Stimulated activated memory B cell treated with anti-CD40 and anti-IgM and Interleukin-4, amounts not matched to agents 10 μg/mL and 1 μg/mL and 100 μg/mL, for 72 hours (primary cell): ENCODE measurements at regions not wholly inside any gene's neighbourhood (a gene's known extent, or its start where the extent isn't known, plus 50 kb on each side); places are given as distances from the start of the nearest gene placed in this dataset.

Experiments
- ATAC-seq: fragments of 150-1000 bp; cut with Tn5 transposase; 2 replicates; pipeline ENCODE4 v1.10.0; 2021
- H3K27ac Mint-ChIP-seq: one replicate; pipeline ENCODE4 v1.8.0; 2022; ENCODE audit warnings: mild to moderate bottlenecking, mixed read lengths
- H3K27me3 Mint-ChIP-seq: one replicate; pipeline ENCODE4 v1.8.0; 2022; ENCODE audit warnings: mixed read lengths
- H3K36me3 Mint-ChIP-seq: one replicate; pipeline ENCODE4 v1.8.0; 2022; ENCODE audit warnings: mixed read lengths
- H3K4me1 Mint-ChIP-seq: one replicate; pipeline ENCODE4 v1.8.0; 2022; ENCODE audit warnings: mixed read lengths
- H3K4me3 Mint-ChIP-seq: one replicate; pipeline ENCODE4 v1.8.0; 2022; ENCODE audit warnings: mild to moderate bottlenecking, moderate library complexity, mixed read lengths
- H3K9me3 Mint-ChIP-seq: one replicate; pipeline ENCODE4 v1.8.0; 2022; ENCODE audit warnings: mixed read lengths

DNA sequence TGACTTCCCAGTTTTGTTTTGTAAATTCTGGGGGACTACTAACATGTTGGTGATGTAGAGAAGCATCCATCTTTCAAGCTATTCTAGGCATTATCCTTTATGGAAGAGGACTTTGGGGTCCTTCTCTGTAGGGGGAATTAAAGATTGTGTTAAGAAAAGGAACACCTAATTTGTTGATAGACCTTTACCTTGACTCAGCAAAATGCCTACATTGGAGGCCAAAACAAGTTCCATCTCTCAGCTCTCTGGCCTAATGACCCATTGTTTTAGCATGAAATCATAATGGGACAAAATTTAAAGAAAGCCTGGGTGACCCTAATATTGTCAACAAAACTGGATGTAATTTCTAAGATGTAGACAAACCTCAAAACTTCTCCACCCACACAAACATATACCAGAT lies 465.3 kb upstream of the SOX9 start:
- Mint-ChIP-seq H3K27ac (no peak overlapping the region), H3K4me3 (no peak overlapping the region), H3K9me3 (peaks cover 9% of the 10 kb centered on the region), H3K4me1 (no peaks in the 10 kb centered on the region), H3K36me3 (no peaks in the 10 kb centered on the region), H3K27me3 (no peaks in the 10 kb centered on the region)
- ATAC-seq: no peak

DNA sequence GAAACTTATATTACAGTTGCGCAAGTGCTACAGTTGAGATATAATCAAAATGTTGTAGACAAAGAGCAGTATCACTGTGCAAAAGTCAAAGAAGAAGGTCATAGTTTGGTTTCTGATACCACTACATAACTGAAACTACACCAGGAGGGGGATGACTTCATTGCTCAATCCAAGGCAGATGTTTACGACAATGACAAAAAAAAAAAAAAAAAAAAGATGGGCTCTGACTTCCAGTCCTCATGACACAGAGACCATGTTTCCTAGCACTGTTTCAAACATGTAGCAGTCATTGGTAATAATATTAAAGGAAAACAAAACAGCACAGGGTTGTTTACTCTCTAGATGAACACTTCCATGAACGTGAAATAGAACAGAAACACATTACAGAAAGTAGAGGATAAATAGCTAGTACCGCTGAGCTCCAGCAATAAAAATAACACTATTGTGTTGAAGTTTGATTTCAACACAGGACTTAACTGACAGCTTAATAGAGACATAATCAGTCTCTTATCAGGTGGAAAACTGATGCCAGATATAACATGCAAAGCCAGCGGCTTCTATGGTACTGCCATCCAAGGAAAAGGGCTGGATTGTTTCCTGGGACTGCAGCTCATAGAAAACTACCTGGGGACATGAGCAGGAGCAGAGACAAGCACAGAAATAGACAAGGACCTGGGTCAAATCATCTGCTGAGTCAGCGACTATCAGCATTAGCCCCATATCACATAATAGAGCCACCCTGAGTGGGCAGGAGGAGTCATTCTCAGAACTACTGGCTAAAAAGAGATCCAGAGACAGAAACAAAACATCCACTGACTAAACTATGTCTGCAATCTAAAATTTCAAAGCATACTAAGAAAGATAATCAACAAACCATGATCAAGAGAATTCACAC lies 463.6 kb upstream of the SOX9 start:
- ATAC-seq: no peak
- Mint-ChIP-seq H3K36me3 (no peaks in the 10 kb centered on the region), H3K4me1 (no peaks in the 10 kb centered on the region), H3K27ac (no peak overlapping the region), H3K27me3 (no peaks in the 10 kb centered on the region), H3K9me3 (peaks cover 7% of the 10 kb centered on the region), H3K4me3 (no peak overlapping the region)

DNA sequence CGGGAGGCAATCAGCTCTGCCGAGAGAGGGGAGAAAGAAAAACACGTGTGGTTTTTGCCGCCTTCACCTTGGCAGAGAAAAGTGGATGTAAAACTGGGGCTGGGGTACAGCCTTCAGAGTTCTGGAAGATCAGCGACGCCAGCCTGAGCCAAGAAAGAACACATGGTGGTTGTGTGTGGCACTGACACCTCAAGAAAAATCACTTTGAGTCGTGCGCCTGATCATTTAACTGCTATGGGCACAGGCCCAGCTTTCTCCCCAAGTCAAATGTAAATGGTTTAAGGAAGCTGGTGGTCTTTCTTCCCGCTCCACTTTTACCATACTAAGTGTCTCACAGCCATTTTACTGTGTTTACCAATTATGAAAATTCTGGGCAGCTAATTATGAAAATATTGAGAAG lies 461.8 kb upstream of the SOX9 start:
- H3K9me3 Mint-ChIP-seq: peaks cover 6% of the 10 kb centered on the region
- no peak overlapping the region for H3K4me3 Mint-ChIP-seq
- no peaks in the 10 kb centered on the region for H3K27me3 Mint-ChIP-seq
- H3K36me3 Mint-ChIP-seq: no peaks in the 10 kb centered on the region
- no peak for ATAC-seq
- no peak overlapping the region for H3K27ac Mint-ChIP-seq
- no peaks in the 10 kb centered on the region for H3K4me1 Mint-ChIP-seq

DNA sequence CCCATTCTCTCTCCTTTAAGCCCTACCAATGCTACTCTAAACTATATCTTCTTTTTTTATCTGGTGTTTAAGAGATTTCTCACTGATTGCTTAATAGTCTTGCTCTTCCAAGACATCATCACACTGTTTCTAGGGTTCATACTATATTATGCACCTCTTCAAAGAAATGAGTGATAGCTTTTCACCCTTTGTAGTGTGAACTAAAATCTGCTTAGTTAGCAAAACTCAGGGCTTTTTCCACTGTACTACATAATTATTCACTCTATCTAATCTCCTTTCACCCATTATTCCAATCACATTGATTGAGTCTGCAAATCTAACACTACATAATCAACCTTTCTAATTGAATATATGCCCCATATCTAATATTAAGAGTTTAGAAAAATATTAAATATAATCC lies 456.0 kb upstream of the SOX9 start:
- H3K36me3 Mint-ChIP-seq: no peaks in the 10 kb centered on the region
- H3K4me3 Mint-ChIP-seq: no peak overlapping the region
- no peak overlapping the region for H3K27ac Mint-ChIP-seq
- no peaks in the 10 kb centered on the region for H3K27me3 Mint-ChIP-seq
- H3K4me1 Mint-ChIP-seq: no peaks in the 10 kb centered on the region
- H3K9me3 Mint-ChIP-seq: peaks cover 11% of the 10 kb centered on the region
- ATAC-seq: no peak

DNA sequence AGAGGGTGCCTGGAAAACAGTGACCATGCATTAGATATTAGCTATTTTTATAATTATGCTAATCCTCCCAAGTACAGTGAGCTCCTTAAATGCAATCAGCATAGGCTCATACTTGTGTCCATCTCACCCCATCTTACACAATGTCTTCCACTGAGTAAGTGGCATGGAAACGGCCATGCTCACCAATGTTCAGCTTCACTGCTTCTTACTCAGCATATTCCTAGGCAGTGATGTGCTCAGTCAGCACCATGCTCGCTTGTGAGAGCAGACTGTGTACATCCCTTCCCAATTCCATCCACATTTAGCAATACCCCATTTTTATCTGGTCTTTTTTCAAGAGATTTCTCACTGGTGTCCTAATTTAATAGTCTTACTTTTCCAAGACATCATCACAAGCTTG lies 454.8 kb upstream of the SOX9 start:
- Mint-ChIP-seq H3K4me1 (no peaks in the 10 kb centered on the region), H3K9me3 (peaks cover 11% of the 10 kb centered on the region), H3K36me3 (no peaks in the 10 kb centered on the region), H3K4me3 (no peak overlapping the region), H3K27ac (no peak overlapping the region), H3K27me3 (no peaks in the 10 kb centered on the region)
- no peak for ATAC-seq

DNA sequence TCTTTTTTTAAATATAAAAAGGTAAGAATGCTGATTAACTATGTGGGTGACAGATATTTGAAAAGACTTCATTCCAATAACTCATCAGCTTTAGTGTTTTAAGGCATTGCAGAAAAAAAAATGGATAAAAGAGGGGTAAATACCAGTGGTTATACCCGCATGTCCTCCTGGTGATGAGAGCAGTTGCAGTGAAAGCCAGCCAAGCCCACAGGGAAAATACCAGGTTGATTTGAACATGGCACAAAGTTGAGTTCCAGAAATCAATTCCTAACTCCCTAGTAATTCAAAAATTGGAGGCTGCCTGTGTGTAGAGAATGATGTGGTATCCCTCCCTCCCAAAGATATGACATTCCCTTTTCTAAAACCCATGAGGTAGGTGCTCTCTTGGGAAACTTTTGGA lies 453.2 kb upstream of the SOX9 start:
- Mint-ChIP-seq H3K36me3 (no peaks in the 10 kb centered on the region), H3K27me3 (no peaks in the 10 kb centered on the region), H3K4me3 (no peak overlapping the region)

DNA sequence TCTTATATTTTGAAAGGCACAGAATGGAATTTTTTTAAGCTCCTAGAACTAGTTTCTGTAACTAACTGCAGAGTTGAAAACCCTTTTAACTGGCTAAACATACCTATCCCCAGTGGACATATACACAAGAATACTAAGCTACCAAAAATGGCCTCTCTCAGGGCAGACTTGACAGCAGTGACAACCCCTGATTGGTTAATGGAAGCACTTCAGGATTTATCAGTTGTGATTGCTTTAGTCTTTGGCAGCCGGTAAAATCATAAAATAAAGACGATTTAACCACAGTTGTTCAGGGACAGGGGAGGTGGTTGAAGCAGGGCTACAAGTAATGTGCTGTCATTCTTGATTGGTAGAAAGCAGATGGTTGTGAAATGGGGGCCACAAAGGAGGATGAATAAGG lies 452.0 kb upstream of the SOX9 start:
- Mint-ChIP-seq H3K36me3 (no peaks in the 10 kb centered on the region), H3K4me3 (no peak overlapping the region)

More for the DNA sequence above, 453.2 kb upstream of the SOX9 start:
- no peak overlapping the region for H3K27ac Mint-ChIP-seq
- no peaks in the 10 kb centered on the region for H3K4me1 Mint-ChIP-seq
- H3K9me3 Mint-ChIP-seq: peaks cover 11% of the 10 kb centered on the region
- ATAC-seq: no peak

DNA sequence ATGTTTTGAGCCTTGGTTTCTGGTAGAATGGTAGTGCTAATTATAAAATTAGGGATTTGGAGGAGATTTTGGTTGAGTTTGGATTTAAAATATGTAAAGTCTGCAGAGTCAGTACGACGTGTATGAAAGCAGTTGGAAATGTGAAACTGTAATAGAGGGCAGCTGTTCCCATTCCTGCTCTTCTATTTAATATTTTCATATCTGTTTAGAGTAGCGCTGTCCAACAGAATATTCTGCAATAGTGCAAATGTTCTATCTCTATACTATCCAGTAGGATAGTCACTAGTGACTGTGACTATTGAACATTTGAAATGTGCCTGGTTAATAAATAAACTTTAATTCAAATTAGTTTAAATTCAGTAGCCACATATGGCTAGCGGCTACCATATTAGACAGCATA lies 443.4 kb upstream of the SOX9 start:
- no peaks in the 10 kb centered on the region for H3K4me1 Mint-ChIP-seq
- H3K27ac Mint-ChIP-seq: no peak overlapping the region
- H3K4me3 Mint-ChIP-seq: no peak overlapping the region
- H3K36me3 Mint-ChIP-seq: no peaks in the 10 kb centered on the region
- no peak for ATAC-seq
- peaks cover 3% of the 10 kb centered on the region for H3K9me3 Mint-ChIP-seq
- H3K27me3 Mint-ChIP-seq: no peaks in the 10 kb centered on the region

More for the DNA sequence above, 452.0 kb upstream of the SOX9 start:
- H3K27ac Mint-ChIP-seq: no peak overlapping the region
- ATAC-seq: no peak
- H3K4me1 Mint-ChIP-seq: no peaks in the 10 kb centered on the region
- peaks cover 11% of the 10 kb centered on the region for H3K9me3 Mint-ChIP-seq
- no peaks in the 10 kb centered on the region for H3K27me3 Mint-ChIP-seq

DNA sequence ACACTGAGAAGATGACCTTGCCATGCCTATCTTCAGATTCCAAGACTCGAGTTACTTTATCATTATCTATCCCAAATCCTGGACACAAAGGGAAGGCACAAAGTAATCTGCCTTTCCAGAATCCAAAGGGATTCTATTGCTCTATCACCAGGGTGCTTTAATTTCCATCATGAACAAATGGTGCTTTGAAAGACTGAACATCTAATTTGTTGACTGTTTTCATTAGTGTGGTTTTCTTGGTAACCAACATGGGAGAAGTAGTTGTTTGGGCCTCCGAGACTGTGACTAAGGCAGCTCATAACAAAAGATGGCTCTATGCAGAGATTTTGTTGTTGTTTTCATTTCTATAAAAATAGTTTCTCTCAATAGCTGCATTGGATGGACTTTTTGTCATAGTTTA lies 441.0 kb upstream of the SOX9 start:
- H3K36me3 Mint-ChIP-seq: no peaks in the 10 kb centered on the region
- H3K9me3 Mint-ChIP-seq: peaks cover 6% of the 10 kb centered on the region
- H3K27ac Mint-ChIP-seq: no peak overlapping the region
- H3K4me1 Mint-ChIP-seq: no peaks in the 10 kb centered on the region
- no peak for ATAC-seq
- H3K27me3 Mint-ChIP-seq: no peaks in the 10 kb centered on the region
- H3K4me3 Mint-ChIP-seq: no peak overlapping the region

DNA sequence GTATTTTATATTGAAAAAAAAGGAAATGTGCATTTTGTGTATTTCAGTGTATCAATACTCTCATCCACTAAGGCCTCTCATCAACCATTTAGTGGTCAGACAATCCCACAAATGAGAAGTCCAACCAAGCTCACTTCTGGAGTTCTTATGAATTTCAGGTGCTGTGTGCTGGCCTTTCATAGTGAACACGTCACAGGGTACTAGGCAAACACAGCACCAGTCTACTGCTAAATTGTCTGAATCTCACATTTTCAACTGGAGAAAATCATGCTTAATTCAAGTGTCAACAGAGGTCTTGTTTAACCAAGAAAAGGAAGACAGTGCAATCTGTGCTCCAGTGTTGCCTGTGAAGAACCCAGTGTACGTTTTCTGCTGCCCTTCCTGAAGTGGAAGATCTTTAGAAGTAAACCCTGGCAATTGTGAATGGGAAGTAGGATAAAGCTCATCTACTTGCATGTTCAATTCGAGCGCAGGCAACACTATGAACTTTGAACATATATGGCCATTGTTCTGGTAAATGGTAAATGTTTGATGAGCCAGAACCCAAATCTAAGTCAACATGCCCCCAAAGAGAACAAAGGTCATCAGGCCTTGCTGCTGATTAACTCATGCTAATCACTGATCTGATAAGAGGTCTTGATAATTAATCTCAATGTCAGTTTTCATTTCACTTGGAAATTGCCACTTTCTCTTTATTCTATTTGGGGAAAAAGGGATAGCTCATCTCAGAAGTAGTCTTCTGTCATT lies 439.2 kb upstream of the SOX9 start:
- no peaks in the 10 kb centered on the region for H3K4me1 Mint-ChIP-seq
- ATAC-seq: no peak
- H3K27me3 Mint-ChIP-seq: no peaks in the 10 kb centered on the region
- H3K9me3 Mint-ChIP-seq: peaks cover 6% of the 10 kb centered on the region
- no peaks in the 10 kb centered on the region for H3K36me3 Mint-ChIP-seq
- H3K4me3 Mint-ChIP-seq: no peak overlapping the region
- H3K27ac Mint-ChIP-seq: no peak overlapping the region

DNA sequence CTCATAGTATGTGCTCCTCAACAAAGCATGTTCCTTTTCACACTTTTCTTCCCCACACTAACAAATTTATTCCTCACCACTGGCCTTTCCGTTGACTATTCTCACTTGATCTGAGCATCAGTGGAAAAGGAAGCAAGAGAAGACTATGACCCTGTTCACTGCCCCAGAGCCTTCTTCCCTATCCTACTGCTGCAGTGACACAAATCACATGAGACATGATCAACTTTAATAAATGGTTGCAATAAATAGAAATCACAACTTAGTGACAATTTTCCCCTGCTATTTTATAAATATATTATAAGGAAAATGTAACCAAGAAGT lies 438.7 kb upstream of the SOX9 start:
- Mint-ChIP-seq H3K36me3 (no peaks in the 10 kb centered on the region), H3K4me1 (no peaks in the 10 kb centered on the region), H3K9me3 (peaks cover 6% of the 10 kb centered on the region), H3K4me3 (no peak overlapping the region), H3K27me3 (no peaks in the 10 kb centered on the region), H3K27ac (no peak overlapping the region)
- ATAC-seq: no peak

DNA sequence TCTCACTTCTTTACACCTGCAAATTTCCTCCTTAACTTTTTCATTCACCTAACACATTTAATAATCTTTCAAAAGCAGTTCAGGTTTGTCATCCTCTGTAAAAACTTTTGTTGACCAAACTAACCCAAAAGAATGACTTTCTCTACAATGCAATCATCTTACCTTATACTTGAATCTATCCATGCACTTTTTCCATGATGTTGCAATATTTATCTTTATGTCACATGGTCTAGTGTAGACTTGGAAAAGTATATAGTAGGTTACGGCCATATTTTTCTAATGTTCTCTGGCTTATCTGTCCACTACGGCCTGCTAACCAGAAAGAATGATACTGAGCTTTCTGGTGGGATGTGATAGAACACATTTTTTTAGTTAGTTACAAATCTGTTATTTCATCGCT lies 431.0 kb upstream of the SOX9 start:
- Mint-ChIP-seq H3K9me3 (peaks cover 9% of the 10 kb centered on the region), H3K4me1 (no peaks in the 10 kb centered on the region), H3K36me3 (no peaks in the 10 kb centered on the region), H3K27ac (no peak overlapping the region), H3K27me3 (no peaks in the 10 kb centered on the region), H3K4me3 (no peak overlapping the region)
- ATAC-seq: no peak

DNA sequence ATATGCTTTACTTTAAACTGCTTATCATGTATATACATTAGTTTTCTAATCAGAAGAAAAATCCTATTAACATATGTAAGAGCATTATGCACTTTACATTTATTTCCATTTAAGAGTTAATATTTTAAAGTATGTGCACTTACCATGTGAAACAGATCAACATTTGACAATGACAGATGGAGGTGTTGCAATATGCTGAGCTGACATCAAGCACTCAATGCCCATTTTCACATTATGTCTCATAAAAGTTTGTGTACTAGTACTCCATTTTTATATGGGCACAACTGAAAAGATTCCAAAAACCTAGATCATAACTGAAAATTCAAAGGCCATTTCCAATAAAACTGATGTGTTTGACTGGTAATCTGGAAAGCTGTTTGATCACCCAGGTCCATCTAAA lies 420.9 kb upstream of the SOX9 start:
- peaks cover 4% of the 10 kb centered on the region for H3K9me3 Mint-ChIP-seq
- H3K4me1 Mint-ChIP-seq: no peaks in the 10 kb centered on the region
- H3K4me3 Mint-ChIP-seq: no peak overlapping the region
- ATAC-seq: no peak
- H3K36me3 Mint-ChIP-seq: no peaks in the 10 kb centered on the region
- H3K27ac Mint-ChIP-seq: no peak overlapping the region
- H3K27me3 Mint-ChIP-seq: no peaks in the 10 kb centered on the region

DNA sequence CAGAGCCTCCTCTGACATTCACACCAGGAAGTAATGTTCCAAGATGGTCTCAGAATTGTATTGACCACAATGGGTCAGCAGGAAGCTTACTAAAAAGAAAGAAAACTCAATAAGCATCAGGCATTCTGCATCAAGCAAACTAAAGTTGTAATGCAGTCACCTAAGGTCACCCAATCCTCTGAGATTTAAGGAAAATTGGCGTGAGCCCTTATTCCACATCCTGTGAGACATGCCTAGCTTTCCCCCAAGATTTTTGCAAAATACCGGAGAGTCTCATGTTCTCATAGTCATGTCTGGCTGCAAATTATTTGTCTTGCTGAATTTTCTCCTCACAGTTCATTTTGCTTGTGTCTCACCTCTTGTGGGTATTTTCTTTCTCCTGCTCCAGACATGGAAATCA lies 417.1 kb upstream of the SOX9 start:
- Mint-ChIP-seq H3K36me3 (no peaks in the 10 kb centered on the region), H3K27ac (no peak overlapping the region), H3K27me3 (no peaks in the 10 kb centered on the region), H3K9me3 (no peaks in the 10 kb centered on the region), H3K4me3 (no peak overlapping the region), H3K4me1 (no peaks in the 10 kb centered on the region)
- ATAC-seq: no peak

DNA sequence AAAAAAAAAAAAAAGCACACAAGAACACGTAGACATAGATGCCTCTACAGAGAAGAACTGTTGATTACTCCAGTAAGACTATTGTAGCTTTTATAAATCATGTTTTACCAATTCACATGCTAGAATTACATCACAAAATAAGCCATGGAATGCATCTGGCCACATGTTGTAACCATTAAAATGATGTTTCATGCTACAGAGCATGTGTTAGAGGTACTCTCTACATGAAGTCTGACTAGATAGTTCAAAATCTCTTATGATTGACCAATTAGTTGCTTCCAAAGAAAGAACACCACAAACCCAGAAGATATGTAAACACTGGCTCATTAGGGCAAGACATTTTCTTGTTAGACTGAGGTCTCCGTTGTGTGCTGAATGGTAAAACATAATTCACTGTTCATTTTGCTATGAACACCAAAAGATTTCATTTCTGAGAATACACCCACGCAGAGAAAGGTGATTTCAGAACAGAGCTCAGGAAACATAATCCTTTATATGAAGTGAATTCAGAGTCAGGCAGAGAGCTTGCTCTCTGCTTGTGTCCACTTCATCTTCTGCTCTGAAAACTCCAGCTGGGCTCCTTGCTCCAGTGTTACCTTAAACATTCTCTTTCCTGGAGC lies 411.4 kb upstream of the SOX9 start:
- Mint-ChIP-seq H3K36me3 (no peaks in the 10 kb centered on the region), H3K4me3 (no peak overlapping the region), H3K27ac (no peak overlapping the region), H3K4me1 (no peaks in the 10 kb centered on the region), H3K27me3 (no peaks in the 10 kb centered on the region), H3K9me3 (no peaks in the 10 kb centered on the region)
- ATAC-seq: no peak

DNA sequence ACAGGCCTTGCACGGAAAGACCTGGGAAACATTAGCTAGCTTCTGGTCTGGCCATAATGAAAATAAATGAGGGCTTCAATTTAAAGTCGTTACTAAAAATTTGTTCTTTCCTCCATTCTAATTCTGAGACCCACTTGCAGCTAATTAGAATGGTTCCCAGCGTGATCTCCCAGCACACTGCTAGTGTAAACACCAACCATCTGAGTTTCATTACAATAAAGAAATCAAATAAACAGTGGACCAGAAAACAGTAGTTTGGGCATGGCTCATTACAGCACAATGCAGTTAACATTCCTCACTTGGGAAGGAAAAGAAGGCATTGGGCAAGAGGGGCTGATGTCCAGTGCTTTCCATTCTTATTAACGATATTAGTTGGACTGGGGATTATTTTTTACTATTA lies 410.9 kb upstream of the SOX9 start:
- Mint-ChIP-seq H3K4me1 (no peaks in the 10 kb centered on the region), H3K36me3 (no peaks in the 10 kb centered on the region), H3K27ac (no peak overlapping the region), H3K4me3 (no peak overlapping the region), H3K27me3 (no peaks in the 10 kb centered on the region), H3K9me3 (no peaks in the 10 kb centered on the region)
- ATAC-seq: no peak
